Glomerular endothelial cell (primary cell): ENCODE measurements at regions not wholly inside any gene's neighbourhood (a gene's known extent, or its start where the extent isn't known, plus 50 kb on each side); places are given as distances from the start of the nearest gene placed in this dataset.

Experiments used
- DNase-seq: peaks from one replicate; pipeline ENCODE4 v3.0.0-alpha.2; 2011; ENCODE audit warnings: low read depth, low spot score; ENCODE audit errors: extremely low read depth

- no peak for DNase-seq
Observed at GRCh38 chr7:33661430-33662160, 243.7 kb upstream of the BMPER start.

- no peak for DNase-seq
Observed at GRCh38 chr7:33666531-33666930, 238.8 kb upstream of the BMPER start.

GRCh38 chr7:33667196-33667595 lies 238.1 kb upstream of the BMPER start:
- DNase-seq, result no peak

- DNase-seq, result peak; percentile 70
Observed at GRCh38 chr7:33669251-33669670, 236.1 kb upstream of the BMPER start.

GRCh38 chr7:33671531-33672262 lies 233.6 kb upstream of the BMPER start:
- DNase-seq, result no peak

- DNase-seq, result no peak
Observed at GRCh38 chr7:33673029-33673700, 232.2 kb upstream of the BMPER start.

GRCh38 chr7:33674804-33675411 lies 230.4 kb upstream of the BMPER start:
- DNase-seq, result no peak

- no peak for DNase-seq
Observed at GRCh38 chr7:33677556-33677955, 227.8 kb upstream of the BMPER start.

GRCh38 chr7:33678569-33679335 lies 226.6 kb upstream of the BMPER start:
- no peak for DNase-seq

- no peak for DNase-seq
Observed at GRCh38 chr7:33680682-33681081, 224.7 kb upstream of the BMPER start.

GRCh38 chr7:33685503-33685902 lies 219.8 kb upstream of the BMPER start:
- no peak for DNase-seq

- DNase-seq, result no peak
Observed at GRCh38 chr7:33685981-33686683, 219.2 kb upstream of the BMPER start.

GRCh38 chr7:33687625-33688024 lies 217.7 kb upstream of the BMPER start:
- DNase-seq, result no peak

GRCh38 chr7:33691180-33691579 lies 214.2 kb upstream of the BMPER start:
- DNase-seq, result no peak

- no peak for DNase-seq
Observed at GRCh38 chr7:33692956-33693355, 212.4 kb upstream of the BMPER start.

- no peak for DNase-seq
Observed at GRCh38 chr7:33694006-33694405, 211.3 kb upstream of the BMPER start.

- DNase-seq, result no peak
Observed at GRCh38 chr7:33697616-33698015, 207.7 kb upstream of the BMPER start.

GRCh38 chr7:33698041-33698440 lies 207.3 kb upstream of the BMPER start:
- DNase-seq, result no peak

- no peak for DNase-seq
Observed at GRCh38 chr7:33698692-33699128, 206.6 kb upstream of the BMPER start.
